ENCODE measurements at regions not wholly inside any gene's neighbourhood (a gene's known extent, or its start where the extent isn't known, plus 50 kb on each side); places are given as distances from the start of the nearest gene placed in this dataset.

DNA sequence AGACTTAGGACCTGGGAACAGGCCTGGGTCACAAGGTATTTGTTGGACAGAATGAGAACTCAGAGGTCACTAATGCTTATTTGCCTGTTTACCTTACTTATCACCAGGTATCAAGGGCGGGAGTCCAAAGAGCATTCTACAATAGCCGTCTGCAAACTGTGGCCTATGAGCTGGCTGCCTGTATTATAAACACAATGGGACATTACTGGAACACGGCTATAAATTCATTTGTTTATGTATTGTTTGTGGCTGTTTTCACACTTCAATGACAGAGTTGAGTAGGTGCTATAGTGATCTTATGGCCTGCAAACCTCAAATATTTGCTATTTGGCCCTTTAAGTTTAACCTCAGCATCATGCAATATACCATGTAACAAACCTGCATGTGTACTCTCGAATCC is 76.6 kb upstream of the ASTN2 start:
- TF ChIP-seq SMARCA5 (IDR thresholded peaks at IDR 0.05) = no peak
- TF ChIP-seq CTCF (IDR thresholded peaks at IDR 0.05 in 2 of 3, conservative IDR thresholded peaks at IDR 0.05 in 1 of 3; ENCODE audit: control insufficient read depth in 2 of 3, extremely low read depth in 1 of 3, insufficient read depth in 1 of 3, low read depth in 3 of 3, low read length in 3 of 3) = no peak
- no peak for TF ChIP-seq POLR2A (IDR thresholded peaks at IDR 0.05; ENCODE audit: low read depth, low read length)
- no peak for TF ChIP-seq ZBTB11 (CRISPR knock-in tag; IDR thresholded peaks at IDR 0.05)
- TF ChIP-seq BCLAF1 (IDR thresholded peaks at IDR 0.05) = no peak
- TF ChIP-seq RAD21 (IDR thresholded peaks at IDR 0.05; ENCODE audit: insufficient read depth, low read depth, low read length) = no peak
- TF ChIP-seq TCF12 (IDR thresholded peaks at IDR 0.05; ENCODE audit: low read depth, low read length) = no peak
- TF ChIP-seq SMC3 (IDR thresholded peaks at IDR 0.05; ENCODE audit: borderline replicate concordance, low read length) = no peak
- no peak for TF ChIP-seq ATF2 (IDR thresholded peaks at IDR 0.05; ENCODE audit: low read length)
- no peak for TF ChIP-seq CBFB (IDR thresholded peaks at IDR 0.05; ENCODE audit: low read depth)
